ENCODE measurements at regions not wholly inside any gene's neighbourhood (a gene's known extent, or its start where the extent isn't known, plus 50 kb on each side); places are given as distances from the start of the nearest gene placed in this dataset.
A peak's percentile ranks its signal among the peaks of the same experiment; 100 is the strongest.
"Not testable (repeated sequence)": the region's sequence is repeated elsewhere in the genome, so short reads cannot be mapped to it uniquely, and the experiment has no call there.

DNA sequence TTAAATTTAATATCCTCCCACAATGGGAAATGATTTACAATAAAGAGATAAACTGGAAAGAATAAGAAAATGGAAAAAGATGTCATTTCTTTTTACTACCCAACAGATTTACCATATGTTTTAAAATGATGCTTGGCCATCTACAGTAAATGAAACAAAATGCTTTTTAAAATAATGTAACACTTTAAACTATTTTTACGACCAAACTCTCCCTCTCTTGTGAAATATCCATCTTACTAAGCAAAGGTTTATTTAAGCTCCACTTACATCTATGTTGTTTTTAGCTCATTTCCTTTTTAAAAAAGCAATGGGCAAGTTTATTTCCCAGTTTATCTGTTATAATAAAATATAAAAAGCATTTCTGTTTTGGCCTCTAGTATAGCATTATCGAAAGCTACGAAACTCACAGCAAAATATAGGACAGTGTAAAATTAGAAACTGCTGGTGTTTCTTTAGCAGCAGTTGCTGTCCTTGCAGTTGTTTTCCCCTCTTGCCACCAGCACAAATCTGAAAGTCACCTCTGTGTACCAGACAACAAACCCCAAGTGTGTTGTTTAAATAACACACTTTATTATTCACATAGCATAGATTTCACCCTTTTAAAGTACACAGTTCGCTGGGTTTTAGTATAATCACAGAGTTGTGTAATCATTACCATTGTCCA lies 195.1 kb downstream of the CDRT15L2 start:
- DNase-seq = no peak

DNA sequence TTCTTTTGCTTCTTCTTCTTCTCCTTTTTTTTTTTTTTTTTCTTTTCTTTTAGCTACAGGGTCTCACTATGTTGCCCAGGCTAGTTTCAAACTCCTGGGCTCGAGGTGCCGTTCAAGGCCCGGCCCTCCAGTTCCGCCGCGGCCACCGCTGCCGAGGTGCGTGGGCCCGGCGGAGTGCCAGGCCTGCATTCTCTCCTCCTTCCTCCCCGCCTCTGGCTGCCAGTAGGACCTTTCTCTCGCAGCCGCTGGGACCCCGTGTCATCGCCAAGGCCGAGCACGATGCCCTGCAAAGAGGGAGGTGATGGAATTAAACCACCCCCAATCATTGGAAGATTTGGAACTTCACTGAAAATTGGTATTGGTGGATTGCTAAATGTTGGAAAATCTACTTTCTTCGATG lies 195.8 kb downstream of the CDRT15L2 start:
- no peak for DNase-seq

DNA sequence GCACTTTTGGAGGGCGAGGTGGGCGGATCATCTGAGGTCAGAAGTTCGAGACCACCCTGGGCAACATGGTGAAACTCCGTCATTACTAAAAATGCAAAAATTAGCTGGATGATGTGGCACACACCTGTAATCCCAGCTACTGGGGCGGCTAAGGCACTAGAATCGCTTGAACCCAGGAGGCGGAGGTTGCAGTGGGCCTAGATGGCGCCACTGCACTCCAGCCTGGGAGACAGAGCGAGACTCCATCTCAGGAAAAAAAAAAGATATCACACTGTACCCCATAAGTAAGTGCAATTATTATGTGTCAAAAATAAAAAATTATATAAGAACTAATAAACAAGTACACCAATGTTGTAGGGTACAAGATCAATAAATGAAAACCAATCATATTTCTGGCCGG lies 200.0 kb downstream of the CDRT15L2 start:
- no peak for DNase-seq

DNA sequence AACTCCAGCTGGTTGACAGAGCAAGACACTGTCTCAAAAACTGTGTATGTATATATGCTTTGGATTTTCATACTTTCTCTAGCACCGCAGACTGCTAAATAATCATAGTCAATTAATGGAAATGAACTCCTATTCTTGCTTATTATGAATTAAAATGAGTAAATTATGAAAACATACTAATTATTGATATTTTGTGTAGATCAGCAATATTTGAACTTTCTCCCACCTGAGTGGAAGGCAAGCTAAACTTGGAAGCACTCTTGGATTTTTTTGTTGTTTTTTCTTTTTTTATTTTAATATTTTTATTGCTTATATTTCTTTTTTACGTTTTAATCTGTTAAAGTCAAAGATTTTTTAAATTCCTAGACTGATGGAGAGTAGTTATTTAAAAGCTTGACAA lies 201.7 kb downstream of the CDRT15L2 start:
- no peak for DNase-seq

DNA sequence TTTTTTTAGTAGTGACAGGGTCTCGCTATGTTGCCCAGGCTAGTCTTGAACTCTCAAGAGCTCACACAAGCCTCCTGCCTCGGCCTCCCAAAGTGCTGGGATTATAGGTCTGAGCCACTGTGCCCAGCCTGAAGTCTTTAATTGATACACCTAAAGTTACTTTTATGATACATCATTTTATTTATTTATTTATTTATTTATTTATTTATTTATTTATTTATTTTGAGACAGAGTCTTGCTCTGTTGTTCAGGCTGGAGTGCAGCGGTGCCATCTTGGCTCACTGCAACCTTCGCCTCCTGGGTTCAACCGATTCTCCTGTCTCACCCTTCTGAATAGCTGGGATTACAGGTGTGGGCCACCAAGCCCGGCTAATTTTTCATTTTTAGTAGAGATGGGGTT lies 202.3 kb downstream of the CDRT15L2 start:
- not testable (repeated sequence) for DNase-seq

DNA sequence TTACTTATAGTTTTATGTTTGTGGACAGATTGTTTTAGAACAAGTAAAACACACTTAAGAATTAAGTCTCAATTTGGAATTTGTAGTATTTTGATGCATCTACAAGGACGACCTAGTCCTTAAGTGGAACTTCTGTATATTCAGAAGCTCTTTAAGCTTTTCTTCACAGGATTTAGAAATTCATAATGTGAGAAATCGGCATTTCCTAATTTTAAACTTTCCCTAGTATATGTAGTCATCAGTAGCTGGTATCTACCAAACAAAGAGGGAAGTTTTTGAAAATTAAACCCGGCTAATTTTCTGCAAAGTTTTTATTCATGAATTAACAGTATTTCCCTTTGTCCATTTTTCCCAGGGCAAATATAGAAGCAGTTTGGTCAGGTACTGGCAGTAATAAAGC lies 203.6 kb downstream of the CDRT15L2 start:
- DNase-seq = no peak

DNA sequence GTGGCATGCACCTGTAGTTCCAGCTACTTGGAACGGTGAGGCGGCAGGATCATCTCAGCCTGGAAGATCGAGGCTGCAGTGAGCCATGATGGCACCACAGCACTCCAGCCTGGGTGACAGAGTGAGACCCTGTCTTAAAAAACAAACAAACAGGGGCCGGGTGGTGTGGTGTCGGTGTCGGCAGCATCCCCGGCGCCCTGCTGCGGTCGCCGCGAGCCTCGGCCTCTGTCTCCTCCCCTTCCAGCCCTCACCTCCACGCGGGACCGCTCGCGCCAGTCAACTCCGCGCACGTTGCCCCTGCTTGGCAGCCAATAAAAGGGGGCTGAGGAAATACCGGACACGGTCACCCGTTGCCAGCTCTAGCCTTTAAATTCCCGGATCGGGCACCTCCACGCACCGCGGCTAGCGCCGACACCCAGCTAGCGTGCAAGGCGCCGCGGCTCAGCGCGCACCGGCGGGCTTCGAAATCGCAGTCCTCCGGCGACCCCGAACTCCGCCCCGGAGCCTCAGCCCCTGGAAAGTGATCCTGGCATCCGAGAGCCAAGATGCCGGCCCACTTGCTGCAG lies 204.7 kb downstream of the CDRT15L2 start:
- no peak for DNase-seq

DNA sequence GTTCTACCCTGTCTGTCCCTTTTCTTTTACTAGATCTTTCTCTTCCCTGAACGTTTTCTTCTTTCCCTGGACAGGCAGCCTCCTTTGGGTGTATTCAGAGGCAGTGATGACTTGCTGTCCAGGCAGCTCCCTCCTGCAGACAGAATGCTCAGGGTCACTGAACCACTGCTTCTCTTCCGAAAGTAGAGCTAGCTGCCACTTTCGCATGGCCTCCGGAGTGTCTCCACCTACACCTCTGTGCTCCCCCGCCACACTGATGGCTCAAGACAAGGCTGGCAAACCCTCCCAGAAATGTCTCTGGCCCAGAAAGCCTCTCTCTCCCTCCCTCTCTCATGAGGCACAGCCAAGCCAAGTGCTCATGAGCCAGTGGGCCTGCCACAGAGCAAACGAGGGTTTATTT lies 207.8 kb downstream of the CDRT15L2 start:
- no peak for DNase-seq

DNA sequence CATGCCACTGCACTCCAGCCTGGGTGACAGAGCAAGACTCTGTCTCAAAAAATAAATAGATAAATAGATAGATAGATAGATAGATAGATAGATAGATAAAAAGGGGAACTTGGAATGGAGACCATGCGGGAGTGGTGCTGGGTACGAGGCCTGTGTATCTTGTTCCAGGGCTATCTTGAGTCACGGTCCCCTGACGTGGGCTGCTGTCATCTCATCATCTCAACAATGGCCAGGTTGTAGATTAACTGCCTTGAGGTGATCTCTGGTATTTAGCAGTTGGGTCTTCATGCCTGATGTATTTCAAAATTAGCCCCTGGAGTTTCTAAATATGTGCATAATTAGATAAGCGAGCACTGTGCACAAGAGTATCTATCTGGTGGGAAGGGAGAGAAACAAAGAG lies 212.1 kb downstream of the CDRT15L2 start:
- no peak for DNase-seq

DNA sequence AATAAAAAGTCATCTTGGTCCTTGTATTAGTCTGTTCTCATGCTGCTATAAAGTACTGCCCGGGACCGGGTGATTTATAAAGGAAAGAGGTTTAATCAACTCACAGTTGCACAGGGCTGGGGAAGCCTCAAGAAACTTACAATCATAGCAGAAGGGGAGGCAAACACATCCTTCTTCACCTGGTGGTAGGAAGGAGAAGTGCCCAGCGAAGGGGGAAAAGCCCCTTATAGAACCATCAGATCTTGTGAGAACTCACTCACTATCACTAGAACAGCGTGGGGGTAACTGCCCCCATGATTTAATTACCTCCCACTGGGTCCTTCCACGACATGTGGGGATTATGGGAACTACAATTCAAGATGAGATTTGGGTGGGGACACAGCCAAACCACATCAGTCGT lies 215.0 kb downstream of the CDRT15L2 start:
- not testable (repeated sequence) for DNase-seq

DNA sequence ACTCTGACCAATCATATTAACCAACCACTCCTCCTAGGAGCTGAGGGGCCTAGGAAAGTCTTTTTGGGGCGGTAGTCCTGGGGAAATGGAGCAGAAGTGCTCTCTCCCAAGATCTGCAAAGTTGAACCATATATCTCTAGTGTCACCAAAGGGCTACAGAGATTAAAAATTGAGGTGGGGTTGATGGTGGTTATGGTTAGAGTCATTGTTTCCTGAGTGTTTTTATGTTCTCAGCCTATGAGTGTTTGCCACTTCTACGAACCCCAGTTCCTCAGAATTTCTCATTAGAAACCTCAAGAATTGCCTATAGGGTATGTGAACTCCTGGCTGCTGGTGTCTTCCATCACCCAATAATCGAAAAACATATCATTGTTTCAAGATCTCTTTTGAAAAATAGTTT lies 217.8 kb downstream of the CDRT15L2 start:
- no peak for DNase-seq

DNA sequence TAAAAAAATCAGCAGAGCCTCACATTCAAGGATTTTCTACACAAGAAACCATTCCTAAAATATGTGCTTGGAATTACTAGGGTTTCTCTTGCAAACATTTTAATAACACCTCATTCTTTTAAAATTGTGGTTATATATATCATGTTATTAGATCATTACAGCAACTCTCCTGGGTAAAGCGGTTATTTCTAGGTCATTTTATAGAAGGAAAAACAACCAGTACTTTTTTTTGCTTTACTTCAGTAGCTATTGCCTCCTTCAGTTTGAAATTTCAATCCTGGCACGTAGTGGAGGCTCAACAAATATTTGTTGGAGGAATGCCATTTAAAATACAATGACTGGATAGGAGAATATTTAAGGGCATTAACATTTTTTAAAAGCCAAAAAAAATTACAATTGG lies 220.6 kb downstream of the CDRT15L2 start:
- no peak for DNase-seq

DNA sequence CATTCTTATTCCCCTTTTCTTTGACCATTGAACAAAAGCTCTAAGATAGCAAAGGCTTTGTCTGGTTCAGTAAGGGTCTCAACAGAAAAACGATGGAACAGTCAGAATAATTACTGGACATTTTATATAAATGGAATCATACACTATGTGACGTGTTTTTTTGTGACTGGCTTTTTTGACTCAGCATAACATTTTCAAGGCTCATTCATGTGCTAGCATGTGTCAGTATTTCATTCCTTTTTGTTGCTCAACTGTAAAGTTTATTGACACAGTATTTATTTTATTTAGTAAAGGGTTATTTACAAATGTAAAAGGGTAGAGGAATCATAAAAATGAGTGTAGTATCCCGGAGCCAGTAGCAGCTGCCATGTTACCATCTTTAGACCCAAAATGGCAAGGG lies 226.2 kb downstream of the CDRT15L2 start:
- DNase-seq = no peak

DNA sequence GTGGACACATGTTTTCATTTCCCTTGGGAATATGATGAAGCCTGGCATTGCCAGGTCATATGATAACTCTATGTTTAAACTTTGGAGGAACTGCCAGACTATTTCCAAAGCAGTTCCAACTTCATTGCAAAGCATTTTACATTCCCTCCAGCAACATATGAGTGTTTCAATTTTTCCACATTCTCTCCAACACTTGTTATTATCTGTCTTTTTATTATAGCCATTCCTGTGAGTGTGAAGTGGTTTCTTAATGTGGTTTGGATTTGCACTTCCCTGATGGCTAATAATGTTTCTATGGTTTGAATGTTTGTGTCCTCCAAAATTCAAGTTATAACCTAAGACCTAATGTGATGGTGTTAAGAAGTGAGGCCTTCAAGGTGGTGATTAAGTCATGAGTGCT lies 228.0 kb downstream of the CDRT15L2 start:
- DNase-seq = not testable (repeated sequence)

DNA sequence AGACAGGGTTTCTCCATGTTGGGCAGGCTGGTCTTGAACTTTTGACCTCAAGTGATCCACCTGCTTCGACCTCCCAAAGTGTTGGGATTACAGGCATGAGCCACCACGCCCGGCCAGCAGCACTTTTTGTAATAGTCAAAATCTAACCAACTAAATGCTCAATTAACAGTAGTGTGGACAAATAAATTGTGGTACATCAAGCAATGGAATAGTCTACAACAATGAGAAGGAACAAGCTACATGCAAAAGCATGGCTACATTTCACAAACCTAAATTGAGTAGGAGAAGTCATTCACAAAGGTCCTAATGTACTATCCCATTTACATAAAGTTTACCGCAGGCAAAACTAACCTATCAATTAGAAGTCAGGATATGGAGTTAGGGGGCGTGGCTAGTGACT lies 227.4 kb downstream of the USP22 start:
- DNase-seq = not testable (repeated sequence)

DNA sequence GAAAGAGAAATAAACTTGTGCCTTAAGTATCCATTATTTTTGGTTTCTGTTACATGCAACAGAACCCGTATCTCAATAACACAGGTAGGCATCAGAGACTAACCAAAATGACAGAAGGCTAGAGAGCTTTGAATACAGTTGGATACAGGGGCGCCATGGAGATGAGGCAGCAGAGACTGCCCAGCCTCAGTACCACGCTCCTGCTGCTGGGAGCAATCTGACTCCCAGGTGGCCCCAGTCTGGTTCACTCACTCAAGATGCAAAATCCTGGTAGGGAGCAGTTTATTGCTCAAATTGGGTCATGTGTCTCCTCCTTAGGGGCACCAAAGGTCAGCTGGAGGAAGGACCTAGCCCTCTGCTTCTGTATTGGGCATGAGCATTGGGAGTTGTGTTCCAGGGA lies 218.9 kb downstream of the USP22 start:
- no peak for DNase-seq

DNA sequence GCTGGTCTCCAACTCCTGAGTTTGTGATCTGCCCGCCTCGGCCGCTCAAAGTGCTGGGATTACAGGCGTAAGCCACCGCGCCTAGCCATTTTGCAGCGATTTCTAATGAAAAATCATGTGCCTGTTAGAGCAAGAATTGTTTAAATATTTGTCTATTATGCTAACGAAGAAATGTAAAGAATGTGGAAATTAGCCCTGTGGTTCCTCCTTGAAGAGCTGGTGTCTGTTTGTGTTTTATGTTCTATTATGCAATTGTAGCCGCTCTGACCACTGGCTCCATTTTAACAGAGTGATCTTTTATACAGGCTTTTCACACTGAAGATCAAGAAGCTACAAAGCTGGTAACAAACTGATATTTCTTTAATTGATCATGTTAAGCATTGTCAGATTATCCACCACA lies 217.3 kb downstream of the USP22 start:
- no peak for DNase-seq

DNA sequence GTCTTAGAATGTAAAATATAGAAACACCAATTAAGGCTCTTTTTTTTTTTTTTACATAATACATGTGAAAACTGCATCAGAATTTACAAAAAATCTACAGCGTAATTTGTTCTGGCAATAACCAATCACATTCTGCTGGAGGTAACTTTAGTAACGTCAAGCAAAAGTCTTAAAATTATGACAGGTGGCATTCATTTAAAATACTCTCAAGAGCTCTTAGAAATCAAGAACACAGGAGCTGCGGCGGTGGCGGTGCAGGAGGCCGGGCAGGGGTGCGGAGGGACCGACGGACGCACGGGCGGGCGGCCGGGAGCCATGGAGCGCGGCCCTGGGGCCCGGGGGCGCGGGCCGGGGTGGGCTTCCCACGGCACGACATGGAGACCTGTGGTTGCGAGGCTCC lies 202.4 kb downstream of the USP22 start:
- DNase-seq = not testable (repeated sequence)

DNA sequence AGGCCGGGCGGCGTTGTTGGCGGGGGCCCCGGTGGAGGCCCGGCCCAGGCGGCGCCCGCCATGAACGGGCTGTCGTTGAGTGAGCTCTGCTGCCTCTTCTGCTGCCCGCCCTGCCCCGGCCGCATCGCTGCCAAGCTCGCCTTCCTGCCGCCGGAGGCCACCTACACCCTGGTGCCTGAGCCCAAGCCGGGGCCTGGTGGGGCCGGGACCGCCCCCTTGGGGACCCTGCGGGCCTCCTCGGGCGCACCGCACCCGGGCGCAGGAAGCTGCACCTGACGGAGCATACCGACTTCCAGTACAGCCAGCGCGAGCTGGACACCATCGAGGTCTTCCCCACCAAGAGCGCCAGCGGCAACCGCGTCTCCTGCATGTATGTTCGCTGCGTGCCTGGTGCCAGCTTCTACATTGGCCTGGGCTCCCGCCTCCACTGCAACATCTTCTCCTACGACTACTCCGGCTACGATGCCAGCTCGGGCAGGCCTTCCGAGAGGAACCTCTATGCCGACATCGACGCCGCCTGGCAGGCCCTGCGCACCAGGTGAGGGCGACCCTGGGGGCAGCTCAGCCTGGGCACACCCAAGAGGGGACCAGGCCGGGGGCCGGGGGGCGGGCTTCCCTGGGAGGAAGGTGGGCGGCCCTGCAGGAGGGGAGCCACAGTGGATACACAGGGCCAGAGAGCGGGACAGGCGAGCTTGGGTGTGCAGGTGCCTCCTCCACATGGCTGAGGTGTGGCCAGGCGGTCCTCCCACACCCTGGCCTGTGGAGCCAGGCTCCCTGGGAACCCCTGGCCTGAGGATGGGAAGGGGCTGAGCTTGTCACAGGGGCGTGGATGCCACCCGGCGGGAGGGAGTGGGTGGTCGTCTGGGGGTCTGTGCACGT lies 201.6 kb downstream of the USP22 start:
- DNase-seq = not testable (repeated sequence)

DNA sequence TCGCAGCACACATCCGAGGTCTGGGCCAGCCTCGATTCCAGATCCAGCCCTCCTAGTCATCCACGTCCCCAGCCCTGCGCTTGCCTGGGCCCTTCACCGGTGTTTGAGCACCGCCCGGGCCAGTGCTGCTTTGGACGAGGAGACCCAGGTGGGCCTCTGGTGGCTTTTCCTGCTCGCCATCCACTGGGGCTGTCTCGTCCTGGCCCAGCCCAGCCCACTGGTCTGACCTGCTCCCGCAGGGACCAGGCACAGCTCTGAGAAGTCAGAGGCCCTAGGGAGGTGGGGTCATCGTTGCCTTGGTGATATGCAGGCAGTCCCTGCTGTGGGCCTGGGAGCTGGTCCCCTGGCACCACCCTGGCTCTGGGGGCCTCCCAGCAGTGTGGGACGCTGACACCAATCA lies 200.8 kb downstream of the USP22 start:
- DNase-seq = not testable (repeated sequence)

DNA sequence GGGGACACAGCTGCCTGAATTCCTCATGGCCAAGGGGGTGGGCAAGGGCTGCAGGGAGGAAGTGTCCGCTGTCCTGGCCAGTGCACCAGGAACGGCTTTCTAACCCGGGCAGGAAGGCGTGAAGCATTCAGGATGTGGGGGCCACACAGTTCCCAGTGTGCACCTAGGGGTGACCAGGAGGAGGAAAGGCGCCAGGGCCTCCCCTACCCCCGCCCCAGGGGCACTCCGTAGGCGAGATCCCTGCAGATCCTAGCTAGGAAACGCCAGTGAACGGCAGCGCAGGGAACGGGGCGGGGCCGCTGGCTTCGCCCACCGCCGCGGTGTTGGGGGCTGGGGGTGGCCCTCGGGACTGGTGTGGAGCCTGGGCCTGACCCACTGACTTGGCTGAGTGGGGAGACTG lies 199.6 kb downstream of the USP22 start:
- not testable (repeated sequence) for DNase-seq

DNA sequence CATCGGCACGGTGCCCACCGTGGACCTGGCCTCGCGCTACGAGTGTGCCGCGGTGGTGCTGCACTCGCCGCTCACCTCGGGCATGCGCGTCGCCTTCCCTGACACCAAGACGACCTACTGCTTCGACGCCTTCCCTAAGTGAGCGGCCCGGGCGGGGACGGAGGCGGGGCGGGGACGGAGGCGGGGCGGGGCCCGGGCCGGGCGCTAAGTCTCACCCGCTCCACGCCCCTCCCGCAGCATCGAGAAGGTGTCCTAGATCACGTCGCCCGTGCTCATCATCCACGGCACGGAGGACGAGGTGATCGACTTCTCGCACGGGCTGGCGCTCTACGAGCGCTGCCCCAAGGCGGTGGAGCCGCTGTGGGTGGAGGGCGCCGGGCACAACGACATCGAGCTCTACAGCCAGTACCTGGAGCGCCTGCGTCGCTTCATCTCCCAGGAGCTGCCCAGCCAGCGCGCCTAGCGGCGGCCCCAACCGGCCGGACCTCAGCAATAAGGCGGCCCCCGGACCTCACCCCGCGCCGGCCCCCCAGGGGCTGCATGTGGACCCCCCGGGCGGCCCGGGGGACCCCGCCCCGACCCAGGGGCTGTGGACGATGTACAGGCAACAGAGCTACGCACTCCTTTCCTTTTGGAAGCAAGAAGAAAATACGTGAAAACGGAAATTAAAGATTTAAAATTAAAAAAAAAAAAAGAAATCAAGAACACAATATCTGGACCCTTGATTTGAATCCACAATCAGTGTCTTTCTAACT lies 198.8 kb downstream of the USP22 start:
- DNase-seq = not testable (repeated sequence)

DNA sequence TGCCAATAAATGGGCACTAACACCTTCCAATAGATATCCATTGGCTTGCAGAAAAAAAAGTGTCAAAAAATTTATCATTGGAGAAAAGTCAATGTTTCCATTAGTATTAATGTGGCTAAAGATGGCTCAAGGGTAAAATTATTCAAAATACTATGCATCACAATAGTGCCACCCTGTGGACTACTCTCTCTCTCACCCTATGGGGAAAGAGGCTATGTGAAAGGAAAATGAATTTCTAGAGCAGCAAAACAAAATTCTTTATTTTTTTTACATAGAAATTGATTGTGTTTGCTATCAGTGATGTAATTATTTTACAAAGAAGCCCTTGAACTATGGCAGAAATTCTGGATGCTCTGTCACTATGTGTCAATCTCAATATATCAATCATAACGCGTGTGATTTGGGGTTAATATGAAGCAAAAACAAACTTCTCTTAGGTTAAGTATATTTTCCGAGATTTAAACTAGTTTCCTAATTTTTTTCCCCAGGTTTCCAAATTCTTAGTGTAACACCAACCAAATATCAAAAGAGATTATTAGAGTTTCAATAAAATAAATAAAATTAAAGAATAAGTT lies 193.9 kb downstream of the USP22 start:
- DNase-seq = peak in 1 of 2 experiments; percentile 6

Measured in AML-193 (cell line).